CD4-positive, alpha-beta memory T cell (primary cell): ENCODE measurements at regions not wholly inside any gene's neighbourhood (a gene's known extent, or its start where the extent isn't known, plus 50 kb on each side); places are given as distances from the start of the nearest gene placed in this dataset.
A peak's percentile ranks its signal among the peaks of the same experiment; 100 is the strongest.

Source experiments
- CTCF ChIA-PET: fragments of 350-600 bp; sonication (Branson Sonifier 250); formaldehyde crosslinking; loops from one replicate; lab custom pipeline; 2021; ENCODE audit warnings: inconsistent platforms; ENCODE audit not compliant: partially characterized antibody; lab: Charles Lee
- POLR2A ChIA-PET: fragments of 350-600 bp; sonication (Branson Sonifier 250); formaldehyde crosslinking; loops from one replicate; lab custom pipeline; 2021; ENCODE audit not compliant: partially characterized antibody; lab: Charles Lee
- DNase-seq, 5 donors: peaks; one replicate each; pipeline versions ENCODE4 v3.0.0 to v3.0.0-alpha.2; 2020 to 2022; ENCODE audit warnings: mixed read lengths in 1 of 5
- H3K27ac ChIP-seq: one replicate; pipeline ENCODE4 v1.7.0; 2013; ENCODE audit warnings: low read depth, low read length
- H3K27me3 ChIP-seq: 2 replicates; pipeline ENCODE4 v1.7.0; 2013; ENCODE audit warnings: mild to moderate bottlenecking, low read length, moderate library complexity; ENCODE audit not compliant: insufficient read depth
- H3K36me3 ChIP-seq: 2 replicates; pipeline ENCODE4 v1.7.0; 2013; ENCODE audit warnings: mild to moderate bottlenecking, low read length, moderate library complexity; ENCODE audit not compliant: insufficient read depth
- H3K4me1 ChIP-seq: 2 replicates; pipeline ENCODE4 v1.7.0; 2013; ENCODE audit warnings: mild to moderate bottlenecking, low read length, moderate library complexity; ENCODE audit not compliant: insufficient read depth
- H3K4me3 ChIP-seq, 2 donors: one replicate each; pipeline ENCODE4 v1.7.0; 2013; ENCODE audit warnings: low read length in 2 of 2, mild to moderate bottlenecking in 1 of 2
- H3K9me3 ChIP-seq, 2 donors: one replicate each; pipeline ENCODE4 v1.7.0; 2013; ENCODE audit warnings: low read length in 2 of 2, control low read depth in 1 of 2; ENCODE audit not compliant: control insufficient read depth in 1 of 2
- H3K27ac Mint-ChIP-seq, 7 donors: one replicate each; pipeline ENCODE4 v1.8.0; 2020 to 2021; ENCODE audit warnings: mixed read lengths in 7 of 7, mild to moderate bottlenecking in 6 of 7, inconsistent platforms in 3 of 7, moderate library complexity in 3 of 7
- H3K27me3 Mint-ChIP-seq, 2 donors: one replicate each; pipeline ENCODE4 v1.8.0; 2020 to 2021; ENCODE audit warnings: mixed read lengths in 2 of 2
- H3K36me3 Mint-ChIP-seq, 2 donors: one replicate each; pipeline ENCODE4 v1.8.0; 2020 to 2021; ENCODE audit warnings: mixed read lengths in 2 of 2, inconsistent platforms in 1 of 2, mild to moderate bottlenecking in 1 of 2
- H3K4me1 Mint-ChIP-seq, 4 donors: one replicate each; pipeline ENCODE4 v1.8.0; 2020 to 2021; ENCODE audit warnings: mixed read lengths in 4 of 4, mild to moderate bottlenecking in 1 of 4
- H3K4me3 Mint-ChIP-seq, 8 donors: one replicate each; pipeline ENCODE4 v1.8.0; 2020 to 2021; ENCODE audit warnings: mixed read lengths in 8 of 8, mild to moderate bottlenecking in 7 of 8, moderate library complexity in 6 of 8, inconsistent platforms in 3 of 8
- H3K9me3 Mint-ChIP-seq, 8 donors: one replicate each; pipeline ENCODE4 v1.8.0; 2020 to 2021; ENCODE audit warnings: mixed read lengths in 8 of 8, mild to moderate bottlenecking in 5 of 8, inconsistent platforms in 3 of 8, moderate library complexity in 1 of 8
- intact Hi-C: fragments of 100-400 bp; cut with micrococcal nuclease; formaldehyde crosslinking; loops from one replicate; pipeline ENCODE4 v1.15.1; 2023

- H3K27ac Mint-ChIP-seq = no peak overlapping the region
- H3K27me3 ChIP-seq = no peaks in the 10 kb centered on the region
- no peaks in the 10 kb centered on the region for H3K27me3 Mint-ChIP-seq
- intact Hi-C loops = no loop called here
- H3K36me3 Mint-ChIP-seq = no peaks in the 10 kb centered on the region
- no peaks in the 10 kb centered on the region for H3K9me3 ChIP-seq
- no peak for DNase-seq
- H3K9me3 Mint-ChIP-seq = no peaks in the 10 kb centered on the region
- no peak overlapping the region for H3K4me3 ChIP-seq
- peaks cover 0 to 2% (median 0%) of the 10 kb centered on the region in 4 donors for H3K4me1 Mint-ChIP-seq
- no peak overlapping the region for H3K4me3 Mint-ChIP-seq
- CTCF ChIA-PET = no interaction called here
- no peaks in the 10 kb centered on the region for H3K4me1 ChIP-seq
- POLR2A ChIA-PET = no interaction called here
- no peaks in the 10 kb centered on the region for H3K36me3 ChIP-seq
- no peak overlapping the region for H3K27ac ChIP-seq
These were observed 219.5 kb downstream of the KIF26A start for GRCh38 chr14:104357689-104358527.

GRCh38 chr14:104358528-104359300, 220.3 kb downstream of the KIF26A start:
- H3K27me3 ChIP-seq = no peaks in the 10 kb centered on the region
- no peaks in the 10 kb centered on the region for H3K27me3 Mint-ChIP-seq
- H3K27ac ChIP-seq = no peak overlapping the region
- peaks cover 0 to 2% (median 0%) of the 10 kb centered on the region in 4 donors for H3K4me1 Mint-ChIP-seq
- DNase-seq = no peak
- ChIA-PET CTCF (no interaction called here), POLR2A (interaction anchor here (0.9 kb wide), 1 partner anchor 33 kb away, joined by 3 read pairs; no protein-coding TSS in a partner anchor)
- no peaks in the 10 kb centered on the region for H3K9me3 Mint-ChIP-seq
- H3K4me3 Mint-ChIP-seq = no peak overlapping the region
- H3K9me3 ChIP-seq = no peaks in the 10 kb centered on the region
- no peaks in the 10 kb centered on the region for H3K36me3 Mint-ChIP-seq
- H3K4me1 ChIP-seq = no peaks in the 10 kb centered on the region
- no peaks in the 10 kb centered on the region for H3K36me3 ChIP-seq
- H3K4me3 ChIP-seq = no peak overlapping the region
- H3K27ac Mint-ChIP-seq = no peak overlapping the region
- intact Hi-C loops = no loop called here

- Histone ChIP-seq H3K4me3 (no peak overlapping the region), H3K27me3 (no peaks in the 10 kb centered on the region), H3K36me3 (no peaks in the 10 kb centered on the region), H3K27ac (no peak overlapping the region), H3K9me3 (no peaks in the 10 kb centered on the region), H3K4me1 (no peaks in the 10 kb centered on the region)
- Mint-ChIP-seq H3K27me3 (no peaks in the 10 kb centered on the region), H3K27ac (peak overlapping the region in 1 of 7 donors; percentile 57), H3K4me1 (peaks cover 0 to under 1% (median 0%) of the 10 kb centered on the region in 4 donors), H3K4me3 (no peak overlapping the region), H3K9me3 (no peaks in the 10 kb centered on the region), H3K36me3 (no peaks in the 10 kb centered on the region)
- DNase-seq = no peak
- CTCF ChIA-PET = no interaction called here
- intact Hi-C loops = no loop called here
- POLR2A ChIA-PET = interaction anchor here (0.9 kb wide), 1 partner anchor 33 kb away, joined by 3 read pairs; no protein-coding TSS in a partner anchor
These were observed 220.1 kb upstream of the C14orf180 start for GRCh38 chr14:104359301-104359968.

GRCh38 chr14:104359969-104360442, 219.6 kb upstream of the C14orf180 start:
- POLR2A ChIA-PET = interaction anchor here (0.9 to 1.5 kb wide), 2 partner anchors 32 to 34 kb away, joined by 3 to 4 read pairs; no protein-coding TSS in a partner anchor

GRCh38 chr14:104360501-104360900, 219.1 kb upstream of the C14orf180 start:
- intact Hi-C loops = no loop called here
- Mint-ChIP-seq H3K4me1 (no peaks in the 10 kb centered on the region), H3K27me3 (no peaks in the 10 kb centered on the region), H3K9me3 (peaks cover 0 to 6% (median 0%) of the 10 kb centered on the region in 8 donors), H3K4me3 (no peak overlapping the region), H3K36me3 (no peaks in the 10 kb centered on the region), H3K27ac (peak overlapping the region in 3 of 7 donors; percentile 3 to 23 (median 19))
- POLR2A ChIA-PET = interaction anchor here (1.5 kb wide), 1 partner anchor 34 kb away, joined by 4 read pairs; no protein-coding TSS in a partner anchor
- no peaks in the 10 kb centered on the region for H3K4me1 ChIP-seq
- H3K27me3 ChIP-seq = no peaks in the 10 kb centered on the region
- no peaks in the 10 kb centered on the region for H3K9me3 ChIP-seq
- H3K27ac ChIP-seq = no peak overlapping the region
- CTCF ChIA-PET = no interaction called here
- H3K36me3 ChIP-seq = no peaks in the 10 kb centered on the region
- DNase-seq = no peak
- H3K4me3 ChIP-seq = no peak overlapping the region

More at GRCh38 chr14:104359969-104360442, 219.6 kb upstream of the C14orf180 start:
- Histone ChIP-seq H3K27ac (no peak overlapping the region), H3K36me3 (no peaks in the 10 kb centered on the region), H3K4me3 (no peak overlapping the region), H3K9me3 (no peaks in the 10 kb centered on the region), H3K27me3 (no peaks in the 10 kb centered on the region), H3K4me1 (no peaks in the 10 kb centered on the region)
- Mint-ChIP-seq H3K4me3 (no peak overlapping the region), H3K27me3 (no peaks in the 10 kb centered on the region), H3K9me3 (peaks cover 0 to 3% (median 0%) of the 10 kb centered on the region in 8 donors), H3K36me3 (no peaks in the 10 kb centered on the region), H3K27ac (peak overlapping the region in 2 of 7 donors; percentile 19 to 23), H3K4me1 (no peaks in the 10 kb centered on the region)
- DNase-seq = no peak
- intact Hi-C loops = no loop called here
- CTCF ChIA-PET = no interaction called here

GRCh38 chr14:104361101-104361591, 218.4 kb upstream of the C14orf180 start:
- Histone ChIP-seq H3K4me1 (no peaks in the 10 kb centered on the region), H3K27me3 (no peaks in the 10 kb centered on the region), H3K27ac (no peak overlapping the region), H3K9me3 (no peaks in the 10 kb centered on the region), H3K4me3 (no peak overlapping the region), H3K36me3 (no peaks in the 10 kb centered on the region)
- intact Hi-C loops = no loop called here
- CTCF ChIA-PET = no interaction called here
- H3K27me3 Mint-ChIP-seq = no peaks in the 10 kb centered on the region
- POLR2A ChIA-PET = interaction anchor here (1.5 kb wide), 1 partner anchor 33 kb away, joined by 4 read pairs; no protein-coding TSS in a partner anchor
- peaks cover 0 to 6% (median 0%) of the 10 kb centered on the region in 8 donors for H3K9me3 Mint-ChIP-seq
- H3K27ac Mint-ChIP-seq = peak overlapping the region in 1 of 7 donors; percentile 24
- no peaks in the 10 kb centered on the region for H3K36me3 Mint-ChIP-seq
- no peak for DNase-seq
- H3K4me3 Mint-ChIP-seq = no peak overlapping the region
- no peaks in the 10 kb centered on the region for H3K4me1 Mint-ChIP-seq
